ENCODE measurements at regions not wholly inside any gene's neighbourhood (a gene's known extent, or its start where the extent isn't known, plus 50 kb on each side); places are given as distances from the start of the nearest gene placed in this dataset.

DNA sequence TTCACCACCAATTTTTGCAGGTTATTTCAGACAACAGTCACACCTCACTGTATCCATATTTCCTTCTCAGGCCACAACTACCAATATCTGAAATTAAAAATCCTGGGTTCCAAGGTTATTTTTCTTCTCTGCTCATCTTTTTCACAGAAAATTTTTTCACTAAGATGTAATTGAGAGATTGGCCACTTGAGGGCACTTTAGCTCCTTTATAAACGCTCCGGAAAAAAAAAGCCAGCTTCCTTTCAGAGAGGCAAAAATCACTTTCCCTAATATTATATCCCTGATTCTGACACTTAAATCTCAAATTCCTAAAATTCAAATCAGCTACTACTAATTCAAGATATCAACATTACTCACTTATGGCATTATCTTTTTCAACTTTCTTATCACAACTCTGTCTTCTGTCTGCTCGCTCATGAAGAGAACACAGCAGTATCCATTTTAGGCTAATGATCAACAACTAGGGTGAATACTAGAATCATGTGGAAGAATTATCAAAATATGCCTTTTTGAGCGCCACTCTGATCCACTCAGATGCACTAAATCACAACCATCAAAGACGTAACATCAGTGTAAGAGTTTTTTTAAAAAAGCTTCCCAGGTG lies 101.4 kb upstream of the RGS1 start:
- H3K27ac Mint-ChIP-seq, result no peak overlapping the region
- H3K27me3 Mint-ChIP-seq (ENCODE audit: low read depth in 3 of 3), result peaks cover 1 to 3% (median 2%) of the 10 kb centered on the region in 3 donors
- no CpG with 5 or more reads among the region's 5 CpGs for WGBS (ENCODE audit: insufficient coverage)
- H3K4me2 ChIP-seq (replicated peaks; ENCODE audit: extremely low read depth, low read length, poor library complexity, severe bottlenecking), result no peak overlapping the region
- no peaks in the 10 kb centered on the region for H3K36me3 ChIP-seq (replicated peaks in 1 of 2; ENCODE audit: control insufficient read depth in 1 of 2, insufficient read depth in 2 of 2, low read length in 2 of 2)
- no peak overlapping the region for H2AFZ ChIP-seq (ENCODE audit: insufficient read depth, low read depth, low read length, poor library complexity, severe bottlenecking)
- intact Hi-C loops (cut with micrococcal nuclease), result loop anchor here (10.0 kb wide), 2 partner anchors 321 to 581 kb away; partner anchors contain the start of genes RO60 (in 1 of the 2) and UCHL5 (in 1 of the 2)
- peaks cover 5% of the 10 kb centered on the region for H3K4me1 Mint-ChIP-seq
- no peaks in the 10 kb centered on the region for H3K79me2 ChIP-seq (ENCODE audit: insufficient read depth, low read length)
- H3K27ac ChIP-seq (ENCODE audit: low read depth in 1 of 2, low read length in 2 of 2), result no peak overlapping the region
- no peak overlapping the region for H3K4me3 ChIP-seq (replicated peaks in 1 of 3; ENCODE audit: low read depth in 2 of 3, low read length in 3 of 3)
- H3K27me3 ChIP-seq (ENCODE audit: control insufficient read depth in 2 of 2, insufficient read depth in 2 of 2, low read length in 2 of 2), result no peaks in the 10 kb centered on the region
- no peaks in the 10 kb centered on the region for H4K20me1 ChIP-seq (ENCODE audit: insufficient read depth, low read length)
- H3K4me3 Mint-ChIP-seq, result no peak overlapping the region
- TF ChIP-seq, protein P1, sequence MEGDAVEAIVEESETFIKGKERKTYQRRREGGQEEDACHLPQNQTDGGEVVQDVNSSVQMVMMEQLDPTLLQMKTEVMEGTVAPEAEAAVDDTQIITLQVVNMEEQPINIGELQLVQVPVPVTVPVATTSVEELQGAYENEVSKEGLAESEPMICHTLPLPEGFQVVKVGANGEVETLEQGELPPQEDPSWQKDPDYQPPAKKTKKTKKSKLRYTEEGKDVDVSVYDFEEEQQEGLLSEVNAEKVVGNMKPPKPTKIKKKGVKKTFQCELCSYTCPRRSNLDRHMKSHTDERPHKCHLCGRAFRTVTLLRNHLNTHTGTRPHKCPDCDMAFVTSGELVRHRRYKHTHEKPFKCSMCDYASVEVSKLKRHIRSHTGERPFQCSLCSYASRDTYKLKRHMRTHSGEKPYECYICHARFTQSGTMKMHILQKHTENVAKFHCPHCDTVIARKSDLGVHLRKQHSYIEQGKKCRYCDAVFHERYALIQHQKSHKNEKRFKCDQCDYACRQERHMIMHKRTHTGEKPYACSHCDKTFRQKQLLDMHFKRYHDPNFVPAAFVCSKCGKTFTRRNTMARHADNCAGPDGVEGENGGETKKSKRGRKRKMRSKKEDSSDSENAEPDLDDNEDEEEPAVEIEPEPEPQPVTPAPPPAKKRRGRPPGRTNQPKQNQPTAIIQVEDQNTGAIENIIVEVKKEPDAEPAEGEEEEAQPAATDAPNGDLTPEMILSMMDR (IDR thresholded peaks at IDR 0.05), result peak; percentile 83
- no peaks in the 10 kb centered on the region for H3K4me1 ChIP-seq (ENCODE audit: control insufficient read depth in 1 of 2, insufficient read depth in 2 of 2, low read length in 2 of 2)
- H3K9me3 Mint-ChIP-seq, result no peaks in the 10 kb centered on the region
- no peak overlapping the region for H3K9ac ChIP-seq (ENCODE audit: insufficient read depth, low read length, poor library complexity, severe bottlenecking)
- H3K36me3 Mint-ChIP-seq, result no peaks in the 10 kb centered on the region
- H3K9me3 ChIP-seq (replicated peaks in 1 of 2; ENCODE audit: control insufficient read depth in 1 of 2, insufficient read depth in 1 of 2, low read length in 2 of 2), result no peaks in the 10 kb centered on the region
- peak; percentile 12 to 40 (median 27) for DNase-seq

DNA sequence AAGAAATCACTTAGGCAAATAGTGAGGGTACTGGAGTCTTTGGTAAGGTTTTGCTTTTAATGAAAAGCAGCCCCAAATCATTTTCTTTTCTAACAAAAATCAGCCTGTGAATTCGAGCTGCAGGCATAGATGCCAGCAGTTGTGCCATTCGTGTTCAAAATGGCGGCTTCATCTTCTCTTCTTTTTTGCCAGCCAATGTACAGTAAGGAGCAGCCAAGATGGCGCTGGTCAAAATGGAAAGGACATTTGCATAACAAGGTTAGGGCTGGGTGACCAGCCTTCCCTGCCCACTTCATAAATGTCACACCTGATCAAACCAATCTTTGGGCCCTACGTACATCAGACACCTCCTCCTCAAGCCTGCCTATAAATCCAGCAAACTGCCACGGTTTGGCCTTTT lies 100.2 kb upstream of the RGS1 start:
- intact Hi-C loops (cut with micrococcal nuclease), result loop anchor here (5.0 to 10.0 kb wide), 5 partner anchors 42 to 579 kb away; partner anchors contain the start of genes RGS2 (in 1 of the 2), RO60 (in 1 of the 2) and UCHL5 (in 1 of the 2)
- no peak overlapping the region for H3K27ac ChIP-seq (ENCODE audit: low read depth in 1 of 2, low read length in 2 of 2)
- WGBS (ENCODE audit: insufficient coverage), result 87% methylated on average over 4 of the region's 6 CpGs
- H3K9me3 ChIP-seq (replicated peaks in 1 of 2; ENCODE audit: control insufficient read depth in 1 of 2, insufficient read depth in 1 of 2, low read length in 2 of 2), result no peaks in the 10 kb centered on the region
- Mint-ChIP-seq H3K27me3 (ENCODE audit: low read depth in 3 of 3) (peaks cover 0 to 5% (median 3%) of the 10 kb centered on the region in 3 donors), H3K9me3 (no peaks in the 10 kb centered on the region), H3K4me3 (no peak overlapping the region), H3K4me1 (peaks cover 5% of the 10 kb centered on the region), H3K27ac (peak overlapping the region in 1 of 7 donors; percentile 20), H3K36me3 (no peaks in the 10 kb centered on the region)
- no peaks in the 10 kb centered on the region for H4K20me1 ChIP-seq (ENCODE audit: insufficient read depth, low read length)
- no peak overlapping the region for H3K4me3 ChIP-seq (replicated peaks in 1 of 3; ENCODE audit: low read depth in 2 of 3, low read length in 3 of 3)
- no peak overlapping the region for H3K4me2 ChIP-seq (replicated peaks; ENCODE audit: extremely low read depth, low read length, poor library complexity, severe bottlenecking)
- no peaks in the 10 kb centered on the region for H3K36me3 ChIP-seq (replicated peaks in 1 of 2; ENCODE audit: control insufficient read depth in 1 of 2, insufficient read depth in 2 of 2, low read length in 2 of 2)
- H3K9ac ChIP-seq (ENCODE audit: insufficient read depth, low read length, poor library complexity, severe bottlenecking), result no peak overlapping the region
- TF ChIP-seq, protein P1 (IDR thresholded peaks at IDR 0.05), result no peak
- no peaks in the 10 kb centered on the region for H3K79me2 ChIP-seq (ENCODE audit: insufficient read depth, low read length)
- DNase-seq, result no peak
- no peak overlapping the region for H2AFZ ChIP-seq (ENCODE audit: insufficient read depth, low read depth, low read length, poor library complexity, severe bottlenecking)
- H3K27me3 ChIP-seq (ENCODE audit: control insufficient read depth in 2 of 2, insufficient read depth in 2 of 2, low read length in 2 of 2), result no peaks in the 10 kb centered on the region
- no peaks in the 10 kb centered on the region for H3K4me1 ChIP-seq (ENCODE audit: control insufficient read depth in 1 of 2, insufficient read depth in 2 of 2, low read length in 2 of 2)

All from CD14-positive monocyte (primary cell).